H1 (cell line): ENCODE measurements at regions not wholly inside any gene's neighbourhood (a gene's known extent, or its start where the extent isn't known, plus 50 kb on each side); places are given as distances from the start of the nearest gene placed in this dataset.

Experiments
- BRCA1 ChIP-seq: IDR thresholded peaks from 2 replicates; pipeline ENCODE4 v1.6.1; 2012; ENCODE audit warnings: low read depth, low read length, improper control_type of control experiment
- CREB1 ChIP-seq: IDR thresholded peaks from 2 replicates; pipeline ENCODE4 v1.6.1; 2012; ENCODE audit warnings: inconsistent platforms
- EP300 ChIP-seq, 2 experiments: IDR thresholded peaks; 1 replicate in 1 of 2; 2 replicates in 1 of 2; pipeline ENCODE4 v1.6.1; 2011 to 2012; ENCODE audit warnings: low read depth in 2 of 2, low read length in 2 of 2, mild to moderate bottlenecking in 2 of 2, borderline replicate concordance in 1 of 2, inconsistent platforms in 1 of 2, moderate library complexity in 1 of 2
- EZH2 ChIP-seq: fragments of 200-600 bp; sonication (generic); IDR thresholded peaks from 2 replicates; pipeline ENCODE4 v1.7.1; 2012; ENCODE audit warnings: low read depth, mild to moderate bottlenecking, moderate library complexity, low read length, inconsistent platforms; ENCODE audit not compliant: severe bottlenecking
- GABPA ChIP-seq: IDR thresholded peaks from 2 replicates; pipeline ENCODE4 v1.6.1; 2011; ENCODE audit warnings: mild to moderate bottlenecking, low read length, moderate library complexity, borderline replicate concordance; ENCODE audit not compliant: insufficient read depth
- GTF2F1 ChIP-seq: IDR thresholded peaks from 2 replicates; pipeline ENCODE4 v1.6.1; 2012; ENCODE audit warnings: low read depth, low read length, improper control_type of control experiment, borderline replicate concordance
- NRF1 ChIP-seq: IDR thresholded peaks from 2 replicates; pipeline ENCODE4 v1.6.1; 2011; ENCODE audit warnings: mild to moderate bottlenecking, low read depth, low read length, improper control_type of control experiment
- POLR2A ChIP-seq, 2 experiments: IDR thresholded peaks; 1 replicate in 1 of 2; 2 replicates in 1 of 2; pipeline ENCODE4 v1.6.1; 2011; ENCODE audit warnings: low read depth in 2 of 2, low read length in 2 of 2, mild to moderate bottlenecking in 2 of 2; ENCODE audit errors: control extremely low read depth in 1 of 2
- POLR2AphosphoS5 ChIP-seq: IDR thresholded peaks from 2 replicates; pipeline ENCODE4 v1.6.1; 2011; ENCODE audit warnings: low read depth, low read length
- SIX5 ChIP-seq: IDR thresholded peaks from 2 replicates; pipeline ENCODE4 v1.6.1; 2011; ENCODE audit warnings: mild to moderate bottlenecking, low read depth, low read length
- YY1 ChIP-seq: IDR thresholded peaks from 2 replicates; pipeline ENCODE4 v1.6.1; 2011; ENCODE audit warnings: low read depth, mild to moderate bottlenecking, low read length
- TF ChIP-seq, protein P1 (sequence below), 3 experiments: IDR thresholded peaks; 1 replicate in 2 of 3; 2 replicates in 1 of 3; pipeline versions ENCODE4 v1.5.1 to v1.6.1; 2011; ENCODE audit warnings: low read length in 3 of 3, mild to moderate bottlenecking in 3 of 3, inconsistent platforms in 2 of 3, low read depth in 1 of 3, moderate library complexity in 1 of 3; ENCODE audit not compliant: insufficient read depth in 1 of 3; ENCODE audit errors: control extremely low read depth in 1 of 3
- TF ChIP-seq, protein P2 (sequence below): IDR thresholded peaks from 2 replicates; pipeline ENCODE4 v1.6.1; 2012; ENCODE audit warnings: inconsistent platforms
- TF ChIP-seq, protein P3 (sequence below): IDR thresholded peaks from 2 replicates; pipeline ENCODE4 v1.6.1; 2011; ENCODE audit warnings: low read length, improper control_type of control experiment

DNA sequence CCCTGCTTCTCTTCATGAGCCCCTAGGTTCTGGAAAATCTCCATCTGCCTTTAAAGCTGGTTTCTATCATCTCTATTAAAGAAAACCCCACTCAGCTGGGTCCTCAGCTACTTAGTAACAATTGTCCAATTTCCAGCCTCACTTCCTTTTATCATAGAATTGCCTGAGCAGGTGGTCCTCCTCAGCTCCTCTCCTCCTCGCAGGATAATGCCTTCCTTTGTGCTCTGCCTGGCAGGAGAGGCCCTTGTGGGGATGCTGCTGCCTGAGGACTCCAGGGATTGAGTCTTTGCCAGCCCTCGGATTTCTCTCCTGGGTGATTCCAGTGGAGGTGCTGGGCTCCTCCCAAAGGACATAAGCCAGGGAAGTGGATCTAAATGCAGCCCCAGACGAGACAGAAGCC lies 448.3 kb downstream of the INSC start:
- TF ChIP-seq, protein P1, sequence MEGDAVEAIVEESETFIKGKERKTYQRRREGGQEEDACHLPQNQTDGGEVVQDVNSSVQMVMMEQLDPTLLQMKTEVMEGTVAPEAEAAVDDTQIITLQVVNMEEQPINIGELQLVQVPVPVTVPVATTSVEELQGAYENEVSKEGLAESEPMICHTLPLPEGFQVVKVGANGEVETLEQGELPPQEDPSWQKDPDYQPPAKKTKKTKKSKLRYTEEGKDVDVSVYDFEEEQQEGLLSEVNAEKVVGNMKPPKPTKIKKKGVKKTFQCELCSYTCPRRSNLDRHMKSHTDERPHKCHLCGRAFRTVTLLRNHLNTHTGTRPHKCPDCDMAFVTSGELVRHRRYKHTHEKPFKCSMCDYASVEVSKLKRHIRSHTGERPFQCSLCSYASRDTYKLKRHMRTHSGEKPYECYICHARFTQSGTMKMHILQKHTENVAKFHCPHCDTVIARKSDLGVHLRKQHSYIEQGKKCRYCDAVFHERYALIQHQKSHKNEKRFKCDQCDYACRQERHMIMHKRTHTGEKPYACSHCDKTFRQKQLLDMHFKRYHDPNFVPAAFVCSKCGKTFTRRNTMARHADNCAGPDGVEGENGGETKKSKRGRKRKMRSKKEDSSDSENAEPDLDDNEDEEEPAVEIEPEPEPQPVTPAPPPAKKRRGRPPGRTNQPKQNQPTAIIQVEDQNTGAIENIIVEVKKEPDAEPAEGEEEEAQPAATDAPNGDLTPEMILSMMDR (IDR thresholded peaks at IDR 0.05; ENCODE audit: control extremely low read depth in 1 of 3, insufficient read depth in 1 of 3, low read depth in 1 of 3, low read length in 3 of 3): no peak
- TF ChIP-seq POLR2A (IDR thresholded peaks at IDR 0.05; ENCODE audit: control extremely low read depth in 1 of 2, low read depth in 2 of 2, low read length in 2 of 2) (no peak), EP300 (IDR thresholded peaks at IDR 0.05; ENCODE audit: borderline replicate concordance in 1 of 2, low read depth in 2 of 2, low read length in 2 of 2) (no peak), EZH2 (no peak), CREB1 (no peak), GABPA (no peak), POLR2AphosphoS5 (no peak), GTF2F1 (no peak), NRF1 (no peak), YY1 (no peak), SIX5 (no peak), BRCA1 (no peak)
- TF ChIP-seq, protein P2, sequence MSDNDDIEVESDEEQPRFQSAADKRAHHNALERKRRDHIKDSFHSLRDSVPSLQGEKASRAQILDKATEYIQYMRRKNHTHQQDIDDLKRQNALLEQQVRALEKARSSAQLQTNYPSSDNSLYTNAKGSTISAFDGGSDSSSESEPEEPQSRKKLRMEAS: no peak
- TF ChIP-seq, protein P3, sequence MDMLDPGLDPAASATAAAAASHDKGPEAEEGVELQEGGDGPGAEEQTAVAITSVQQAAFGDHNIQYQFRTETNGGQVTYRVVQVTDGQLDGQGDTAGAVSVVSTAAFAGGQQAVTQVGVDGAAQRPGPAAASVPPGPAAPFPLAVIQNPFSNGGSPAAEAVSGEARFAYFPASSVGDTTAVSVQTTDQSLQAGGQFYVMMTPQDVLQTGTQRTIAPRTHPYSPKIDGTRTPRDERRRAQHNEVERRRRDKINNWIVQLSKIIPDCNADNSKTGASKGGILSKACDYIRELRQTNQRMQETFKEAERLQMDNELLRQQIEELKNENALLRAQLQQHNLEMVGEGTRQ: no peak
